Stimulated activated CD4-positive, alpha-beta T cell treated with anti-CD3 and anti-CD28 coated beads, TNF-alpha, amount 100 ng/mL, for 1 hour (primary cell): ENCODE measurements at regions not wholly inside any gene's neighbourhood (a gene's known extent, or its start where the extent isn't known, plus 50 kb on each side); places are given as distances from the start of the nearest gene placed in this dataset.

Source experiments
- DNase-seq, 3 donors: peaks; one replicate each; pipeline ENCODE4 v3.0.0-alpha.2; 2020; ENCODE audit warnings: low read depth in 3 of 3, low spot score in 1 of 3

DNA sequence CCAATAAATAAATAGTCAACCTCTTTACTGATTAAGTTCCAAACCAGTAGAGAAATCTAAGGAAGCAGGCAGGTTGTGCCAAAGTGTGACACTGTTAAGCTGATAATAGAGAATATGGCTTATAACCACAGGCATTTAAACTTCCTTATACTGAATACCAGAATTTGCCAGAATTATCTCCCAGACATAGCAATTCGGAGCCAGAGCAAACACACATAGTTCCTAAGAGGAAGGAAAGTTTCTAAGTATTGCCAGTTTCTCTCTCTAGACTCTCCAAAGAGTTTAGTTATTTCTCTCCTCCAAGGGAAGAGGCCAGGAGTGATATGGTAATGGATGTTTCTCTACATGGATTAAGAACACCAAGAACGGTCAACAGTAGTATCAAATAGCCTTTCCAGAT, 191.7 kb upstream of the CPEB2 start:
- DNase-seq = no peak

DNA sequence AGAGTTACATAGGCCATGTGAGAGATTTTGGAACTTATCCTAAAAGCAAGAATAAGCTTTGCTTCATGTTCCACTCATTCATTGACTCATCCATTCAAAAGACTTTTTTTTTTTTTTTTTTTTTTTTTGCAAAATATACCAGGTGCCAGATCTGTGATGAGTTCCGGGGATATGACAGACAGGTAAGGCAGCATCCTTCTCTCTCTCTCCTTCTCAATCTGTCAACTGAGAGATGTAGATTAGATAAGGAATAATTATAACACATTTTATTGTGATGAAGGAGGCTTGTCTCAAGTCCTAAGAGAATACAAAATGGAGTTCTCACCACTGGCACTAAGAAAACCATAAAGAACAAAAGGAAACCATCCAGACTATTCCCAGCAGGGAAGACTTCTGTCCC, 190.2 kb upstream of the CPEB2 start:
- no peak for DNase-seq

DNA sequence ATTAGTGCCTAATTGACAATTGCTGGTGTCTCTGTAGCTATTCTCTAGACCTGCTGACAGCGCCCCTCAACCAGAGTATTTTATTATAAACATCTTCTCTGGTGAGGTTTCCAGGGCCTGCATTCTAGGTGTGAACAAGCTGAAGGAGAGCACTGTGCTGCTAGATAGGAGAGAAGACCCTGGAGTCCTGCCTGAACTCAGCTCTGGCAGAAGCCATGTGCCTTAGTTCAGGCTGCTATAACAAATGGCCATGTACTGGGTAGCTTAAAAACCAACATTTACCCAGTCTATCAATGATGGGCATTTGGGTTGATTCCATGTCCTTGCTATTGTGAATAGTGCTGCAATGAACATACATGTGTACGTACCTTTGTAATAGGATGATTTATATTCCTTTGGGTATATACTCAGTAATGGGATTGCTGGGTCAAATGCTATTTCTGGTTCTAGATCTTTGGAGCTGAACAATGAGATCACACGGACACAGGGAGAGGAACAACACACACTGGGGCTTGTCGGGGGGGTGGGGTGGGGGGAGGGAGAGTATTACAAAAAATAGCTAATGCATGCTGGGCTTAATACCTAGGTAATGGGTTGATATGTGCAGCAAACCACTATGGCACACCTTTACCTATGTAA, 185.5 kb upstream of the CPEB2 start:
- DNase-seq = no peak

DNA sequence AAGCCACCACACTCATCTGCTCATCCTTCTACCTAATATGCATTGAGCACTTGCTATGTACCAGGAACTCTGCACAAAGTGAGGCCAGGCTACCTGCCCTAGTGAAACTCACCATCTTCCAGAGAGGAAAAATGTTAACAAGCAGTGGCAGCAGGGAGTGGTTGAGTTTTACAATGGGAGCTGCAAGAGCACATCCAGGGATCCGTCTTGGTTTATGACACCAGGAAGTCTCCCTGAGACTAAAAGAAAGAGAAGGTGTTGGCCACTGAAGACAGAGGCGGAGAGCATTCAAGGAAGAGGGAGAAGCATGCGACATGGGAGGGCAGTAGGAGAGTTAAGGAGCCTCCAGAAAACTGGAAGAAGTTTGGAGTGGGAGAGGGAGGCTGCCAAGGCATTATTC, 178.1 kb upstream of the CPEB2 start:
- no peak for DNase-seq

DNA sequence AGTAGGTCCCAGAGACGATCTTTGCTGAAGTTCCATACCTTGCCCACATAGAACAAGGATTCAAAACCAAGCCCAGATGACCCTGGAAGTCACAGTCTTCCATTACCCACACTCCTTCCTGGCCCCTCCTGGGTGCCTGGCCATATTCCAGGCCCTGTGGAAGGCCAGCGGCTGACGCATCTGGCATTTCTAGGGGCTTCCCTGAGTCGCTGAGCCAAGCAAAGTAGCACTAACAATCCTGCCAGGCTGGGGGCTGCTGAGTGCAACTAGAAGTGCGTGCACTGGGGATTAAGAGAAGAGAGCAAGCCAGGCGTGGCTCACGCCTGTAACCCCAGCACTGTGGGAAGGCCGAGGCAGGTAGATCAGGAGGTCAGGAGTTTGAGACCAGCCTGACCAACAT, 175.2 kb upstream of the CPEB2 start:
- no peak for DNase-seq

DNA sequence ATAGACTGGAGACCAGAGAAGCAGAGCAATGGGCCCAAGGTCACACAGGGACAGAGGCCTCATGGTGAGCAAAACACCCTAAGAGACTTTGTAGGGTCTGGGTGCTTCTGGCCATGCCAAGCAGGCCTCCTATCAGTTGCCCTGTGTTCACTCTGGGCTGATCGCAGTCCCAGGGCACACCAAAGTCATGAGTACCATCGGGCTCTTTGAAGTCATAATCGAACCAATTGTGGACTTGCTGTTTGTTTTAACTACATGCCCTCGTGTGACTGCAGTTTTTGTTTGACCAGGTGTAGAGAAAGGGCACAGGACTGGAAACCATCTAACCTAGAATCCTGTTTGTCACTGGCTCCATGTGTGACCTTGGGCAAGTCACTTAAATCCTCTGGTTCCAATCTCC, 172.5 kb upstream of the CPEB2 start:
- DNase-seq = no peak

DNA sequence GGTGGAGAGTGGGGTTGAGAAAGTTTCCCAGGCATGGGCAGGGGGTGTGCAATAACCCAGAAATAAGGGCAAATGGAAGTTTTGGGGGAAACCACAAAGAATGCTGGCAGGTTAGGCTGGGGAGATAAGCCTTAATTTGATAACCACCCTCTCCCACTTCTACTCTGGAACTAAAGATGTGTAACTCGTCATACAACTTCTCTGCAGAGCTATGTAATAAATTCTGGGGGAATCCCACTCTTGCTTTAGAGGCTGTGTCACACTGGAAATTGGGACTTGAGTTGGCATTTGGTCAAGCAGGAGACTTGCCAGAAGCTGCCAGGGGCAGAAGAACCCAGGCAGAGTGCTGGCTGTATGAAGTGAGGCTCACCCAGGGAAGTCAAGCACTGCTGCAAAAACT, 170.9 kb upstream of the CPEB2 start:
- no peak for DNase-seq

DNA sequence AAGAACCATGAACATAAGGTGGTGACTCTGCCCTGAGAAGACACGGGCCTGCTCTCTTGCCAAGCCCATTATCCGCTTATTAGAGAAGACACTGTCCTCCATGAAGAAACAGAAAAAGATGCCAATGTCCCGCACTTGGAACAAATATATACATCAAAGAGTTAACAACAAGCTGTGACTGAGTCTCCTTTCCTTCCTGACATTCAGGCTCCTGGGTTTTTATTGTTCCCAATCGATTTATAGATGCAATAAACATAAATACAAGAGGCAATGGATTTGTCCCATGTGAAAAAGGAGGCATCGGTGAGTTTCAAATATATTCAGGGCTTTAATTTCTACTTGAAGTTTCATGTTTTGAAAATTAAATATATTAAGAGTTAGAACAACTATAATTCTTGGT, 169.2 kb upstream of the CPEB2 start:
- DNase-seq = no peak

DNA sequence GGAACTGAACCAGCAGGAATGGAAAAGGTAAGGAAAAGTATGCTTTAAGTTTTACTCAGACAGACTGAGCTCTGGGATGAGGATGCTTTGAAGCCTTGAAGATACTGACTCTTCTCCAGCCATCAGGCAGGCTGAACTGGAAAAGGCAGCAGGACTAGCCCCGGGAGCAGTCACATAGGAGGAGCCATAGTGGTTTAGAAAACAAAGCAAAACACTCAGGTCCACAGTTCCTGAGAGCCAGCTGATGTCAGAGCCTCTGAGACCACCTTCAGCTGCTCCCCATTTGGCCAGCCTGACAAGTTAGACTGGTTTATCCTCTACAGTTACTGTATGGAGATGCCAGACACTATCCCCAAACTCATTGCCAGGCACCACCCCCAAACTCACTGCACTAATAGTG, 167.9 kb upstream of the CPEB2 start:
- no peak for DNase-seq

DNA sequence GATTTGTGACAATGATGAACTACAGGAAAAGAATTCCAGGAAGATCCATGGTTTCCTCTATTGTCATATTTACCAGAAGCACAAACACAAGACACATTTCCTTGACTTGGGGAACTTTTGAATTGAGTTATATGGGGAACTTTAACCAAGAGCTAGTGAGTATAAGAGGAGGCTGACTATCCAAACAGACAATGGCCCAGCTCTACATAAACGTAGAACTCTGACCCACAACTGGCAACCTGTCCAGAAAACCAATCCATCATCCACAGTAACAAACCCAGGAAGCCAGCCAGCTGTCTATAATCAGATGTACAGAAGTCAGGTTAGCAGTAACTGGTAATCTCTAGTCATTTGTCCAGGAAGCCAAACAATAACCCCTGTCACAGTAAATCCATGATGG, 167.0 kb upstream of the CPEB2 start:
- DNase-seq = no peak

DNA sequence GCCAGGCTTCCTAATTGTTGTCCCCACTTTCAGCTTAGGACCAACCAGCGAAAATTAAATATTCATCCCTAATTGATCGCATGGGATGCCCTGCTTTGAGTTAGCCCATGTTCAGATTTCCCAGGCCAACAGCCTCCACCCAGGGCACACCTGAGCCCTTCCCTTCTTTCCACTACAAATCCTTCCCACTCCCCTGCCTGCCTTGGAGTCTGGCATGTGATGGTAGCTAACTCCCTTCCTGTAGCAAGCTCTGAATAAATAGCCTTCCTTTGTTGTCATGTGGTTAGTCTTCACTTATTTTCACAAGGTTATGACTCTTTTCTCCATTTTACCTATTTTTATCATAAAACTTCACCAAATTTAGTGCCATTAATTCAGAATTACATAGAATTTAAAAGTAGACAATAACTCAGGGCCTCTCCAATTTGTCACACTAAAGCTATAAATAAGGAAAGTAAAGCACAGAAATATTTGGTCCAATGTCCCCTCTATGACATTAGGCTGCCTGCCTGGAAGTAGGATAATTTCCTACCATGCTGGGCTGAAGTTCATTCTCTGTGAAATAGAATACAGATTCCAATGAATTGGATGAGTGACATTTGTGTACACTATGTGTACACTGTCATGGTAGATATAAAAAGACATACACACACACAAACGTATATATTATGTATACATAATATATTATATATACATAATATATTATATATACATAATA, 166.4 kb upstream of the CPEB2 start:
- DNase-seq = no peak

DNA sequence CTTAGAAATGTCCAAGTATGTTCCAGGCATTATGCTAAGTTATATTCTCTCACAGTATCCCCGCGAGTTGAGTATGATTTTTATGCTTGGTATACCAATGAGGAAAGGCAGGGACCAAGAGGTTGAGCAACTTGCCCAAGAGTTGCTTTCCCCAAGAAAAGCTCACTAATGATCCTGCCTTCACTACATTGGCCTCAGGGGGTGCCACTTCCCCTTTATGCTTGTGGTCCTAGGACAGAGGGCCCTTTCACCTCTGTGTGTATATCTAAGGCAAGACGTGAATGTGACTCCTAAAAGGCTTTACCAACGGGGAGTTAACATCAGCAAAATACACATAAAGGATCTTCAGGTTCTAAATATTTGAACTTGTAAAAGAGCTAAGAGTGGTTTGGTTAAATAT, 164.4 kb upstream of the CPEB2 start:
- no peak for DNase-seq

DNA sequence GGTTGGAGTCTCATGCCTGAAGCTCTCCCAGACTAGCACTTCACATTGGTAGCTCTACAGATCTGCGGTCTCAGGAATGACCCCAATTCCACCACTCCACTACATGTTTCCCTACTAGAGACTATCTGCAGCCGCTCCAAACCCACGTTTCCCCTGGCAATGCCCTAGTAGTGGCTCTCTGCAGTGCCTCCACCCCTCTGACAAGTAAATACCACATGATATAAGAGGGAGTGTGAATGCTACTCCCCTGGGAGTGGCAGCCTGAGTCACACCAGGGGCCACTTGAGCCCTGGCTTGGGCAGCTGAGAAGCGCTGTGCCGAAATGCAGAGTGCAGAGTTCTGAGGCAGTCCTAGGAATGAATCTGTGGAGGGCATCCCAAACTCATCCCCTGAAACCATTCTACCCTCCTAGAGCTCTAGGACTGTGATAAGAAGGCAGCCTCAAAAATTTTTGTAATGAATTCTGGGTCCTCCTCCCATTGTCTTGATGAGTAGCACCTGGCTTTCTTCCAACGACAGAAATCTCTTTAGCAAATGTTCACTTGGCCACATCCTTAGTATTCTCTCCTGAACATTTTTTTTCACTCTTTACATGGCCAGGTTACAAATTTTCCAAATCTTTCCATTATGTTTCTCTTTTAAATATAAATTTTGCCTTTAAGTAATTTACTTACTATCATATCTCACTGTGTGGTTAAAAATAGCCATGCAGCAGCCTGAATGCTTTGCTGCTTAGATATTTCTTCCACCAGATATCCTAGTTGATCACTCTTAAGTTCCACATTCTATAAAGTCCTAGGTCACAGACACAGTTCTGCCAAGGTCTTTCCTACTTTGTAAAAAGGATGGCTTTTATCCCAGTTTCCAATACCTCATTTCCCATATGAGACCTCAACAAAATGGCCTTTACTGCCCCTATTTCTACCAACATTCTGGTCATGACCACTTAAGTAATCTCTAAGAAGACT, 160.2 kb upstream of the CPEB2 start:
- no peak for DNase-seq

DNA sequence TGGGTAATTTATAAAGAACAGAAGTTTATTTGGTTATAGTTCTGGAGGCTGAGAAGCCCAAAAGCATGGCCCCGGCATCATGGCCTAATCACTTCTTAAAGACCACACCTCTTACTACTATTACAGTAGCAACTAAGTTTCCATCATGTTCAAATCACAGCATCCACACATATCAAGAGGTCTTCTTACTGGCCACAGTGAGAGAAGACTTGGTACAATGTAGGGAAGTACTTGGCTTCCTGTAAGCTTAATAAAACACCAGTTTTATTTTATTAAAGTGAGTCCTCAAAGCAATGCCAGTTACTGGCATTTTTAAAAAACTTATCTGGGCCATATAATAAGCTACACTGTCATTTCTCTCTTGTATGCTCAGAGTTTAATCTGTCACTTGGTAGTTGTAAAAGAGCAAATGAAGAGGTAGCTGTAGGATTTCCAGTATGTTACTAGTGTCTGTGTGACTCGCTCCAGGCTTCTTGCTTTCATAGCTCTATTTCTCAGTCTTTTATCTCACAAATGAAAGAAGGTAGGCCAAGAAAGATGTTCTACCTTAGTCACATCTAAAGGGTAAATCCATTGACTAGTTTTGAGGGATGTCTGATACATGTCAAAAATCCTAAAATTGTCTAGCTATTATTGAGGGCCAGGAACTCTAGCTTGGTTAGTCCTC, 159.2 kb upstream of the CPEB2 start:
- no peak for DNase-seq

DNA sequence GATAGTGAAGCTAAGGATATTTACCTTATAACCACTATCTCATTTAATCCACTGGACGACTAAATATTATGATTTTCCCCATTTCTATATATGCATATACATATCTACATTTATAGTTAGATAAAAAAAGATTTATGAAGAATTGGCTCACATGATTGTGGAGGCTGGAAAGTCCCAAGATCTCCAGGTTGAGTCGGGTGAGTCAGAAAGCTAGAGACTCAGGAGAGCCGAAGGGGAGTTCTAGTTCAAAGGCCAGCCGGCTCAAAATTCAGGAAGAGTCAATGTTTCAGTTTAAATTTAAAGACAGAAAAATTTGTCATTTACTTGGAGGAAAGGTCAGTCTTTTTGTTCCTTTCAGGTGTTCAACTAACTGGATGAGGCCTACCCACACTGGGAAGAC, 158.2 kb upstream of the CPEB2 start:
- no peak for DNase-seq

DNA sequence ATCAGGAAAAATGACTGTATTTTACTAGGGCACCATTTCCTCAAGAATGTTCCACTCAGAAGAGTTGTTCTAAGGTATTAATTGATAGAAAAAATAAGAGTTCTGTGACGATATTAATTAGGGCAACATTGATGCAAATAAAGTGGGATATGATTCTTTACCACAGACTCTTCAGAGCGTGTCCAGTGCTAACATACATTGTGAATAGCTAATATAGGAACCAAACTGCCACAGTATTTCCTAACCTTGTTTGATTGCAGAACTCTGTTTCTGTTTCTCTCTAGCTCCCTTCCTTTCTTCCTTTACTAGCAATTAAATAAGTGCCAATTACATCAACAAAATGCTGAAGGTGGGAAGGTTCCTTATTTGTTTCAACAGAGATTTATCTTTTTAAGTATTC, 154.1 kb upstream of the CPEB2 start:
- no peak for DNase-seq

DNA sequence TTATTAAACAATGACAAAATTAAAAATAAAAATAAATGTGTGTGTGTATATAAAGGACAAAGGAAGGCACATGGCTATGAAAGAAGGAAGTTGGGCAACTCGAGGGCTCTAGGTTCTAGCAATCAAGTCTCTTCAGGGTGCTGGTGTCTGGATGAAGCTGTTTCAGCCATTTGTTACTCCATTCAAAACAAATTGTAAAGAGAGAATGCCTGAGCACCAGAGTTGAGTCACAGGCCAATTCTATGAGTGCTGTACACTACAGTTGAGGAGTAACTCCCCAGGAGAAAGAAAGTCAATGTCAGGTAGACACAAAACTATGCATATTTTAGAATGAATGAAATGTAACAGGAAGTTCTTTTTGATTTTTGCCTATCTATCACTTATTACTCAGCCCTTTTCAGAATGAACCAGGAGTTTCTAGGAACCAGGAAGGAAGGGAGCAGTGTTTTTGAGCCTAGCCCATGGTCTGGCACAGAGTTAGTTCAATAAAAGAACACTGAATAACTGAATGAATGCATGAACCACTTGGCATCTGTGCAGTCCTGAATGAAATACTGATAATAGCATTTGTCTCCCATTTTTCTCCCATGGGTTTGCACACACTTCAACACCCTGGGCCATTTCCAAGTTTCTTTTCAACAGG, 151.7 kb upstream of the CPEB2 start:
- no peak for DNase-seq

DNA sequence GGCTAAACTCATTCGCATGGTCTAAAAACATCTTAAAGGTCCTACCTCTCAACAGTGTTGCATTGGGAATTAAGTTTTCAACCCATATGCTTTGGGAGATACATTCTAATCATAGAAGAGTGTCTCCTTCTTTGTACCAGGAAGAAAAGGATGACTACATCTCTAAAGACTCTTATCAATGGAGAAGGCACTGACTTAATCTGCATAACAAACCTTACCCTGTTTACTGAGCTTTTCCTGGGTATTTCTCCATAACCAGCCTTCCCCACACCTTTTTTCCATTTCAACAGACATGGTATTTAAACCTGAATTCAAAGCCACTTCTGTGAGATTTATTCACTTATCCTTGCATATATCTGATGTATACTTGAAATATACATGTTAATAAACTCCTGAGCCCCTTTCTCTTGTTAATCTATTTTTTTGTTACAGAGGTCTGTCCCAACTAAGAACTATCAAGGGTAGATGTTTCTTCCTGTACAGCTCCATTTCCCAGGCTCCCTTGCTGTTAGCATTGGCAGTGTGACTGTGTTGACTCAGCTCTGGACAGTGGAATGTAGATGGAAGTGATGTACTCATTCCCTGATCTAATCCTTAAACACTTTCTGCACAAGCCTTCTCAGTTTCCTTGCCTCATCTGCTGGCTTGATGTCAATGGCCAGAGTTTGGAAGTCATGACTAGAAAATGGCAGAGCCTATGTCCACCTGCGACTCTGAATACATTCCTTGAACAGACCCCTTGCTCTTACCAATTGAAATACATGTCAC, 148.9 kb upstream of the CPEB2 start:
- no peak for DNase-seq

DNA sequence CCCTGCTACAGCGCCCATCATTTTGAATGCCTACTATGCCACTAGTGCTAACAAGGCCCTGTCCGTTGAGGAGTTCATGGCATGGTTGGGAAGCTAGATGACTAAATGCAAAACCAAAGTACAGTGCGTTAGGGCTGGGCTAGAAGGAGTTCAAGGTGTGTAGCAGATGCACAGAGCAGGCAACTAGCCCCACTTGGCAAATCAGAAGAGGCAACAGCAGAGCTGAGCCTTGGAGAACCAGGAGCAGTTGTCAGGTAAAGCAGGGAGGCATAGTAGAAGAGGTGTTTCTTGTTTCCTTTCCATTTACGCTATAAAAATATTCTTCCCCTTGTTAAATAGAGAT, 146.6 kb upstream of the CPEB2 start:
- no peak for DNase-seq
